ENCODE measurements at regions not wholly inside any gene's neighbourhood (a gene's known extent, or its start where the extent isn't known, plus 50 kb on each side); places are given as distances from the start of the nearest gene placed in this dataset.

DNA sequence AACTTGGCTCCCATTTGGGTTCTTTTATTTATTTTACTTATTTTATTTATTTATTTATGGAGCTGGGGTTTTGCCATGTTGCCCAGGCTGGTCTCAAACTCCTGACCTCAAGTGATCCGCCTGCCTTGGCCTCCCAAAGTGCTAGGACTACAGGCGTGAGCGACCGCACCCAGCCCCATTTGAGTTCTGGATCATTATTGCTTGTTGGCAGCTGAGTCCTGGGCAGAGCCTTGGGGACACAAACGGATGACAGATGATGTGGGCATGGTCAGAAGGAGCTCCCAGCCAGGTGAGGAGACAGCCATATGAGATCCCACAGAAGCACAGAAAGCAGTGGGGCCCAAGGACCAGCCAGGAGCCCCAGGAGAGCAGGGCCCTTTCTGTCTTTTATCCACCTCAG is 254.0 kb downstream of the MATN1 start:
- Mint-ChIP-seq H3K27ac (no peak overlapping the region), H3K36me3 (ENCODE audit: low read depth) (no peaks in the 10 kb centered on the region), H3K9me3 (no peaks in the 10 kb centered on the region), H3K4me3 (no peak overlapping the region), H3K27me3 (ENCODE audit: insufficient read depth) (peaks cover 9% of the 10 kb centered on the region), H3K4me1 (ENCODE audit: low read depth) (no peaks in the 10 kb centered on the region)
- TF ChIP-seq, protein P1, sequence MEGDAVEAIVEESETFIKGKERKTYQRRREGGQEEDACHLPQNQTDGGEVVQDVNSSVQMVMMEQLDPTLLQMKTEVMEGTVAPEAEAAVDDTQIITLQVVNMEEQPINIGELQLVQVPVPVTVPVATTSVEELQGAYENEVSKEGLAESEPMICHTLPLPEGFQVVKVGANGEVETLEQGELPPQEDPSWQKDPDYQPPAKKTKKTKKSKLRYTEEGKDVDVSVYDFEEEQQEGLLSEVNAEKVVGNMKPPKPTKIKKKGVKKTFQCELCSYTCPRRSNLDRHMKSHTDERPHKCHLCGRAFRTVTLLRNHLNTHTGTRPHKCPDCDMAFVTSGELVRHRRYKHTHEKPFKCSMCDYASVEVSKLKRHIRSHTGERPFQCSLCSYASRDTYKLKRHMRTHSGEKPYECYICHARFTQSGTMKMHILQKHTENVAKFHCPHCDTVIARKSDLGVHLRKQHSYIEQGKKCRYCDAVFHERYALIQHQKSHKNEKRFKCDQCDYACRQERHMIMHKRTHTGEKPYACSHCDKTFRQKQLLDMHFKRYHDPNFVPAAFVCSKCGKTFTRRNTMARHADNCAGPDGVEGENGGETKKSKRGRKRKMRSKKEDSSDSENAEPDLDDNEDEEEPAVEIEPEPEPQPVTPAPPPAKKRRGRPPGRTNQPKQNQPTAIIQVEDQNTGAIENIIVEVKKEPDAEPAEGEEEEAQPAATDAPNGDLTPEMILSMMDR (IDR thresholded peaks at IDR 0.05), result no peak
- no peak for DNase-seq

DNA sequence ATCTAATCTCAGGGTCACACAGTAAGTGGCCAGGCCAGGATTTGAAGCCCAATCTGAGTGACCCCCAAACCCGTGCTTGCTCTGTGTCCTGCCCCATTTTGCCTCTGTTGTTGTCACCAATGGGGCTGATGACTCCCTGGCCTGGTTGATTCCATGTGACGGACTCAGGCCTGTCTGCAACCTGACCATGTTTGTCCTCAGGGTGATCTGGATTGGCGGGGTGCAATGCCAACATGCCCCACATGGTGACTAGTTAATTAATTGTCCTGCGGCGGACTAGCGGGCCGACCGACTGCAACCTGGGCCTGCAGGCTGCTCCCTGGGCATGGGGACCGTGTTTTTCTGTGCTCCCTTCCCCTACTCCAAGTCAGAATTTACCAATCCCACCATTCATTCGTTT is 256.3 kb downstream of the MATN1 start:
- TF ChIP-seq, protein P1 (IDR thresholded peaks at IDR 0.05), result no peak
- Mint-ChIP-seq H3K9me3 (no peaks in the 10 kb centered on the region), H3K36me3 (ENCODE audit: low read depth) (no peaks in the 10 kb centered on the region), H3K27me3 (ENCODE audit: insufficient read depth) (peaks cover 8% of the 10 kb centered on the region), H3K4me3 (no peak overlapping the region), H3K27ac (no peak overlapping the region), H3K4me1 (ENCODE audit: low read depth) (no peaks in the 10 kb centered on the region)
- no peak for DNase-seq

DNA sequence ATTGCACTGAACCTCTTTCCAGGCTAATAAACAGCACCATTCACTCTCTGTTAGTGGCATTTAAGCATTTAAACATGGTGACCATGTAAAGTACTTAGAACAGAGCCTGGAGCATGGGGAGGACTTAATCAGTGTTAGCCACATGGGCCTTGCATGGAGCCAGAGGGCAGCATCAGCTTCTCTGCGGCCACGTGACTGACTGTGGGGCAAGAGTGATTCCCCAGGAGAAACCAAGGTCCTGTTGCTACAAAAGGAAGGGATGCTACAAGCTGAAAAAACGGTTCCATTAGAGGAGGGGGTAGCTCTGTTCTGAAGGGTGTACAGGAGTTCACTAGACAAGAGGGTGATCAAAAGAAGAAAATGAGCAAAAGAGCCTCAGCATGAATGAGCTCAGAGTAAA is 256.8 kb downstream of the MATN1 start:
- no peaks in the 10 kb centered on the region for H3K9me3 Mint-ChIP-seq
- H3K36me3 Mint-ChIP-seq (ENCODE audit: low read depth), result no peaks in the 10 kb centered on the region
- no peak overlapping the region for H3K4me3 Mint-ChIP-seq
- no peak for DNase-seq
- TF ChIP-seq, protein P1 (IDR thresholded peaks at IDR 0.05), result no peak
- H3K4me1 Mint-ChIP-seq (ENCODE audit: low read depth), result no peaks in the 10 kb centered on the region
- no peak overlapping the region for H3K27ac Mint-ChIP-seq
- peaks cover 8% of the 10 kb centered on the region for H3K27me3 Mint-ChIP-seq (ENCODE audit: insufficient read depth)

DNA sequence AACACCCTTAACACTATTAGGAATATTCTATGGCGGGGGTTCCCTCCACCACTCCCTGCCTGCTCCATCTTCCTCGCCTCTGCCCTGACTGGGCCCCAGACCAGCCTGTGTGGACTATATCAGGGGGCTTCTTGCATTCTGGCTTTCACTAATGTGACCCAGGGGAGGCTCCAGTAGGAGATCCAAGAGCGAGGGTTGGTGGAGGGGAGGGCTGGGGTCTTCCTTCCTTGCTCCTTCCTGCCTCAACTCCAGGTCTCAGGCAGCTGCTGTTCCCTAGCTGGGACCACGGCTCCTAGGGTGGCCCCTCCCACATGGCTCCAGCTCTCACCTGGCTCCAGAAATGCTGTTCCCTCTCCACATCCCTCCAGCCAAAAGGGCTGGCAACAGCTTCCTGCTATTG is 257.4 kb downstream of the MATN1 start:
- Mint-ChIP-seq H3K27me3 (ENCODE audit: insufficient read depth) (peaks cover 8% of the 10 kb centered on the region), H3K9me3 (no peaks in the 10 kb centered on the region), H3K36me3 (ENCODE audit: low read depth) (no peaks in the 10 kb centered on the region), H3K4me3 (no peak overlapping the region), H3K4me1 (ENCODE audit: low read depth) (no peaks in the 10 kb centered on the region), H3K27ac (no peak overlapping the region)
- no peak for DNase-seq
- TF ChIP-seq, protein P1 (IDR thresholded peaks at IDR 0.05), result no peak

DNA sequence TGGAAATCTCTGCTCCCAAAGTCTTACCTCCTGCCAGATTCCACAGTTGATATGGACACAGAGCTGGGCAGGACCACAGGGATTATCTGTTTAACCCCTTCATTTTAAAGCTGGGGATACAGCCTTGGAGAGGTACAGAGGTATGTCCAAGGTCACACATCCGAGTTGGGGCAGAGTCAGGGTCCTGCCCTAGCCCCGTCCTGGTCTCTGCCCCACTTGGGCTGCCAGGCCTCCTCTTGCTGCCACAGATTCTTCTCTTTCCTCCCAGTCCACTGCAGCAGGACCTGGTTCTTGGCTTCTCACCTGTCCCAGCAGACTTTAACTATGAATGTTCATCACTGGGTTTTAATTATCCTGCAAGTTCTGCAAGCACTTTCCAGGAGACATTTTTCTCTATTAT is 258.3 kb downstream of the MATN1 start:
- no peak for DNase-seq
- H3K9me3 Mint-ChIP-seq, result no peaks in the 10 kb centered on the region
- H3K4me3 Mint-ChIP-seq, result no peak overlapping the region
- no peaks in the 10 kb centered on the region for H3K36me3 Mint-ChIP-seq (ENCODE audit: low read depth)
- peaks cover 8% of the 10 kb centered on the region for H3K27me3 Mint-ChIP-seq (ENCODE audit: insufficient read depth)
- no peaks in the 10 kb centered on the region for H3K4me1 Mint-ChIP-seq (ENCODE audit: low read depth)
- no peak overlapping the region for H3K27ac Mint-ChIP-seq
- TF ChIP-seq, protein P1 (IDR thresholded peaks at IDR 0.05), result no peak

DNA sequence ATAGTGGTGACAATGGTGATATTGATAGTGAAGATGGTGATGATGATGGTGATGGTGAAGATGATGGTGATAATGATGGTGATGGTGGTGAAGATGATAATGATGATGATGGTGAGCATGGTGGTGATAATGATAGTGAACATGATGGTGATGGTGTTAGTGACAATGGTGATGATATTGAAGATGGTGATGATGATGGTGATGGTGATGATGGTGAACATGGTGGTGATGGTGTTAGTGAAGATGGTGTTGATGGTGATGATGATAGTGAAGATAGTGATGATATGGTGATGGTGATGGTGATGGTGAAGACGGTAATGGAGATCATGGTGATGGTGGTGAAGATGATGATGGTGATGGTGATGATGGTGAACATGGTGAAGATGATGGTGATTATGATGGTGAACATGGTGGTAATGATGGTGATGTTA is 259.2 kb downstream of the MATN1 start:
- no peak for DNase-seq
- Mint-ChIP-seq H3K36me3 (ENCODE audit: low read depth) (no peaks in the 10 kb centered on the region), H3K4me1 (ENCODE audit: low read depth) (no peaks in the 10 kb centered on the region), H3K9me3 (no peaks in the 10 kb centered on the region), H3K27ac (no peak overlapping the region), H3K4me3 (no peak overlapping the region), H3K27me3 (ENCODE audit: insufficient read depth) (peaks cover 8% of the 10 kb centered on the region)
- TF ChIP-seq, protein P1 (IDR thresholded peaks at IDR 0.05), result no peak

All from HFFc6 (cell line).